Upper lobe of left lung (tissue), 6 donors: ENCODE measurements at regions not wholly inside any gene's neighbourhood (a gene's known extent, or its start where the extent isn't known, plus 50 kb on each side); places are given as distances from the start of the nearest gene placed in this dataset.

Source experiments
- ATAC-seq, 2 donors: fragments of 200-7000 bp; cut with Tn5 transposase; one replicate each; pipeline ENCODE4 v1.9.1; 2022; ENCODE audit warnings: mild to moderate bottlenecking in 2 of 2, moderate library complexity in 2 of 2; ENCODE audit not compliant: low FRiP score in 2 of 2
- DNase-seq, 2 donors: peaks; one replicate each; pipeline ENCODE4 v3.0.0-alpha.2; 2019 to 2020
- H3K27ac ChIP-seq, 4 donors: fragments of 200-600 bp; sonication (generic); one replicate each; pipeline ENCODE4 v1.5.1; 2016 to 2019
- H3K27me3 ChIP-seq, 4 donors: fragments of 200-600 bp; sonication (generic); one replicate each; pipeline ENCODE4 v1.5.1; 2017 to 2019
- H3K36me3 ChIP-seq, 4 donors: fragments of 200-600 bp; sonication (generic); one replicate each; pipeline ENCODE4 v1.5.1; 2016 to 2019
- H3K4me1 ChIP-seq, 4 donors: fragments of 200-600 bp; sonication (generic); one replicate each; pipeline ENCODE4 v1.5.1; 2018 to 2019
- H3K4me3 ChIP-seq, 4 donors: fragments of 200-600 bp; sonication (generic); one replicate each; pipeline ENCODE4 v1.5.1; 2017 to 2019; ENCODE audit warnings: mild to moderate bottlenecking in 2 of 4, moderate library complexity in 1 of 4
- H3K9me3 ChIP-seq, 4 donors: fragments of 200-600 bp; sonication (generic); one replicate each; pipeline ENCODE4 v1.5.1; 2018 to 2019
- EP300 ChIP-seq, 4 donors: sonication (generic); formaldehyde crosslinking; IDR thresholded peaks; one replicate each; pipeline ENCODE4 v1.5.1; 2017; ENCODE audit warnings: antibody characterized with exemption in 4 of 4, control low read depth in 2 of 4
- POLR2A ChIP-seq, 4 donors: fragments of 450-650 bp; IDR thresholded peaks; one replicate each; pipeline ENCODE4 v1.5.1; 2016 to 2017; ENCODE audit warnings: antibody characterized with exemption in 4 of 4, mild to moderate bottlenecking in 2 of 4
- POLR2AphosphoS5 ChIP-seq, 2 donors: sonication (generic); formaldehyde crosslinking; IDR thresholded peaks; one replicate each; pipeline ENCODE4 v1.5.1; 2017; ENCODE audit warnings: antibody characterized with exemption in 2 of 2
- WGBS, 2 donors: methylation state at CpG; one replicate each; pipeline ENCODE4 v1.1.5; 2017 to 2018; 5-methylcytosine and 5-hydroxymethylcytosine counted together
- TF ChIP-seq, protein P1 (sequence below), 6 experiments: fragments of 450-650 bp in 4 of 6; fragments of 200-600 bp in 2 of 6; sonication (generic) in 2 of 6; IDR thresholded peaks; one replicate each; pipeline ENCODE4 v1.5.1; 2016 to 2019; ENCODE audit warnings: antibody characterized with exemption in 6 of 6
- donor health status: DM: no; HTN: no; CAD: no; lungs with moderate emphysema.
- donor health status: DM: no; HTN: yes; CAD: no; lungs with severe emphysema.

DNA sequence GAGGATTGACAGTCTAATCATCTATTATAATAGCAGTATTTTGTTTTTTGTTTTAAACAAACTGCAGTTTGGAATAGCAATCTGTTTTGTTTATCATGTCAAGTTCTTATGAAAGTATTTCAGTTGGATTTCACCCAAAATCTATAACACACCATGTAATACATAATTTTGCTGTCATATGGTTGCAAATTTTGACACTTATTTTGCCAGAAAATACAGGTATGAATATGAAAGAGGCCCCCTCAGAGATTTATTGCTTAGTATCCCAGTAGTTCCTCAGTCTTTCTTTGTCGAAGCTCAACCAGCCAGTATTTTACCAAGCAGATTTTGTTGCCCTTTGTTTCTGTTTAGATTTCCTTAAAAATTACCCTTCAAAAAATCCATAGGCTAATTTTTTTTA, 317.5 kb upstream of the CXADR start:
- no peak overlapping the region for H3K4me3 ChIP-seq
- H3K4me1 ChIP-seq: no peaks in the 10 kb centered on the region
- H3K36me3 ChIP-seq: no peaks in the 10 kb centered on the region
- peaks cover 0 to 7% (median 6%) of the 10 kb centered on the region in 4 donors for H3K9me3 ChIP-seq
- ATAC-seq (no peak), DNase-seq (no peak)
- TF ChIP-seq EP300 (IDR thresholded peaks at IDR 0.05) (no peak), POLR2AphosphoS5 (IDR thresholded peaks at IDR 0.05) (no peak), POLR2A (IDR thresholded peaks at IDR 0.05) (no peak)
- TF ChIP-seq, protein P1, sequence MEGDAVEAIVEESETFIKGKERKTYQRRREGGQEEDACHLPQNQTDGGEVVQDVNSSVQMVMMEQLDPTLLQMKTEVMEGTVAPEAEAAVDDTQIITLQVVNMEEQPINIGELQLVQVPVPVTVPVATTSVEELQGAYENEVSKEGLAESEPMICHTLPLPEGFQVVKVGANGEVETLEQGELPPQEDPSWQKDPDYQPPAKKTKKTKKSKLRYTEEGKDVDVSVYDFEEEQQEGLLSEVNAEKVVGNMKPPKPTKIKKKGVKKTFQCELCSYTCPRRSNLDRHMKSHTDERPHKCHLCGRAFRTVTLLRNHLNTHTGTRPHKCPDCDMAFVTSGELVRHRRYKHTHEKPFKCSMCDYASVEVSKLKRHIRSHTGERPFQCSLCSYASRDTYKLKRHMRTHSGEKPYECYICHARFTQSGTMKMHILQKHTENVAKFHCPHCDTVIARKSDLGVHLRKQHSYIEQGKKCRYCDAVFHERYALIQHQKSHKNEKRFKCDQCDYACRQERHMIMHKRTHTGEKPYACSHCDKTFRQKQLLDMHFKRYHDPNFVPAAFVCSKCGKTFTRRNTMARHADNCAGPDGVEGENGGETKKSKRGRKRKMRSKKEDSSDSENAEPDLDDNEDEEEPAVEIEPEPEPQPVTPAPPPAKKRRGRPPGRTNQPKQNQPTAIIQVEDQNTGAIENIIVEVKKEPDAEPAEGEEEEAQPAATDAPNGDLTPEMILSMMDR (IDR thresholded peaks at IDR 0.05): no peak
- WGBS, 2 donors: 80 to 81% methylated on average over 1 of the region's 1 CpG
- H3K27ac ChIP-seq: no peak overlapping the region
- H3K27me3 ChIP-seq: no peaks in the 10 kb centered on the region

DNA sequence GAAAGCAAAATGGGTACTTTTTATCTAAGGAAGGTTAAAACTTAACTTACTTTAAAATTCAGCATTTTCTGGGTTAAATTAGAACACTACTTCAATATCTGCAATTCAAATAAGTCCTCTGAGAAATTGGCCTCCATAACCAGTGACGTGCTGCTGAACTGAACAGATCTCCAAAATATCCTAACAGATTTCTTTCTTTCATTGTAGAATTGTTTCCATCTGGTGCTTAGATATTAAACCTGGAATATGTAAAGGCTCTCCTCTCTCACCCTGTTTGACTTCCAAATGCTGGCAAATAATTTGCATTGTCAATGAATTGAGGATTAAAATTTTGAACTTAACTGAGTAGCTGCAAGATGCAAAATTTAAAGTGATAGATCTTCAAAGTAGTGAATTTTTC, 316.9 kb upstream of the CXADR start:
- 0 to 32% methylated on average over 1 of the region's 1 CpG for WGBS, 2 donors
- no peak overlapping the region for H3K27ac ChIP-seq
- peaks cover 0 to 6% (median 4%) of the 10 kb centered on the region in 4 donors for H3K9me3 ChIP-seq
- no peaks in the 10 kb centered on the region for H3K4me1 ChIP-seq
- TF ChIP-seq EP300 (IDR thresholded peaks at IDR 0.05) (no peak), POLR2A (IDR thresholded peaks at IDR 0.05) (no peak)
- no peaks in the 10 kb centered on the region for H3K27me3 ChIP-seq
- H3K4me3 ChIP-seq: no peak overlapping the region
- ATAC-seq (no peak), DNase-seq (no peak)
- H3K36me3 ChIP-seq: no peaks in the 10 kb centered on the region

DNA sequence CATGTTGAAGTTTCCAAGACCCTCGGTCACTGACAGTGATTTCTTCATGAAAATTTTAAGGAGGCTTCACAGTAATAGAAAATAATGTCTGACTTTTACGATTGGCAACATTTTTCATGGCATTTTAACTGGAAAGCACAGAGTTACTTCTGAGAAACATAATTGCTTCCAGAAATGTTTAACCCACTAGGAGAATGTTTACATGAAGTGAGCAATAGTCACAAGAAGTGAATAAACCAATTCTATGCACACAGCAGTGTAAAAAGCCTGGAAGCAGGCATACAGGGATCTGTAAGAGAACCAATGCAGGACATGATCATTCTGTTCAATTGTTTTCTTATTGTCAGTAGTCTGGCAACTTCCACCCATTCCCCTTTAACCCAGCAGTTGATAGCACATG, 316.2 kb upstream of the CXADR start:
- Histone ChIP-seq H3K4me1 (no peaks in the 10 kb centered on the region), H3K36me3 (no peaks in the 10 kb centered on the region), H3K4me3 (no peak overlapping the region), H3K9me3 (no peaks in the 10 kb centered on the region), H3K27ac (no peak overlapping the region), H3K27me3 (no peaks in the 10 kb centered on the region)
- no peak for DNase-seq
- ATAC-seq: no peak
- WGBS, 2 donors: 60 to 66% methylated on average over 2 of the region's 2 CpGs
- TF ChIP-seq POLR2AphosphoS5 (IDR thresholded peaks at IDR 0.05): no peak
- TF ChIP-seq, protein P1 (IDR thresholded peaks at IDR 0.05): no peak

DNA sequence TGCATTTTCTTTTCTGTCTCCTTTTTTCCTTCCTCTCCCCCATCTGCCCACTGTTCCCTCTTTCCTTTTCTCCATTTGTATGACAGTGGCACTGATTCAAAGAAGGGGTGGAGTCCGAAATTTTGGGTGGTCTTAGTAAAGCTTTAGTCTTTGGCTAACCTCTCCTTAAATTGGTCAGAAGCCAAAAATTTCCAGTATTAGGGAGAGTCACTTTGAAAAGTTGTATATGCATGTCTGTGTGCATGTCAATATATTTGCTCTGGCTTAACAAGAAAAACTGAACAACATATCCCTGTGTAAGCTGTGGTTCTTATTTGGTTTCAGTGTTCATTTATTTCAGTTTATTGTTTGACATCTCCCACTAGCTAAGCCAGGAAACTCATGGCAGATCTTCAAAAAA, 314.8 kb upstream of the CXADR start:
- WGBS, 2 donors: 61 to 68% methylated on average over 1 of the region's 1 CpG
- DNase-seq: no peak

DNA sequence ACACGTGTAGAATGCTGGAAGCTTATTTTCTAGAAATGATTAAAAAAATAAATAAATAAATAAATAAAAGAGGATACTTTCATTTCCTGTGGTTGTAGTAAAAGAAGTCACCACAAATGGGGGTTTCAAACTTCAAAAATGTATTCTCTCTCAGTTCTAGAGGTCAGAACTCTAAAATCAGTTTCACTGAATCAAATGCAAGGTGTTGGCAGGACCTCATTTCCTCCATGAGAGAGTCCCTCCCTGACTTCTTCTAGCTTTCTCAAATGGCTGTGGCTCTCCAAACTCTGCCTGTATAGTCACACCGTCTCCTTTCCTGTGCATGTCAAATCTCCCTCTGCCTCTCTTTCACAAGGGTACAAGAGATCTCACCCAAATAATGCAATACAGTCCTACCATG, 312.6 kb upstream of the CXADR start:
- TF ChIP-seq, protein P1 (IDR thresholded peaks at IDR 0.05): no peak
- TF ChIP-seq POLR2A (IDR thresholded peaks at IDR 0.05) (no peak), POLR2AphosphoS5 (IDR thresholded peaks at IDR 0.05) (no peak), EP300 (IDR thresholded peaks at IDR 0.05) (no peak)
- ATAC-seq (no peak), DNase-seq (no peak)
- WGBS, 2 donors: 80 to 86% methylated on average over 2 of the region's 2 CpGs
- Histone ChIP-seq H3K4me1 (no peaks in the 10 kb centered on the region), H3K27me3 (no peaks in the 10 kb centered on the region), H3K36me3 (no peaks in the 10 kb centered on the region), H3K27ac (no peak overlapping the region), H3K9me3 (no peaks in the 10 kb centered on the region), H3K4me3 (no peak overlapping the region)

More for the DNA sequence above, 314.8 kb upstream of the CXADR start:
- TF ChIP-seq EP300 (IDR thresholded peaks at IDR 0.05): no peak
- TF ChIP-seq, protein P1 (IDR thresholded peaks at IDR 0.05): no peak
- no peak for TF ChIP-seq POLR2AphosphoS5 (IDR thresholded peaks at IDR 0.05)
- no peak for TF ChIP-seq POLR2A (IDR thresholded peaks at IDR 0.05)
- Histone ChIP-seq H3K27me3 (no peaks in the 10 kb centered on the region), H3K36me3 (no peaks in the 10 kb centered on the region), H3K9me3 (no peaks in the 10 kb centered on the region), H3K4me3 (no peak overlapping the region), H3K27ac (no peak overlapping the region), H3K4me1 (no peaks in the 10 kb centered on the region)
- ATAC-seq: no peak
